ENCODE measurements at regions not wholly inside any gene's neighbourhood (a gene's known extent, or its start where the extent isn't known, plus 50 kb on each side); places are given as distances from the start of the nearest gene placed in this dataset.

- H3K4me3 ChIP-seq (ENCODE audit: low read depth, low read length) = no peak overlapping the region
- no peak for DNase-seq (ENCODE audit: low read depth, low spot score)
- TF ChIP-seq CTCF (IDR thresholded peaks at IDR 0.05; ENCODE audit: low read depth, low read length) = no peak
- in situ Hi-C loops (cut with HindIII; ENCODE audit: low sequenced_read_pairs) = no loop called here
Observed at GRCh38 chr5:6090079-6090654, 288.2 kb downstream of the MED10 start.

- TF ChIP-seq CTCF (IDR thresholded peaks at IDR 0.05; ENCODE audit: low read depth, low read length) = no peak
- in situ Hi-C loops (cut with HindIII; ENCODE audit: low sequenced_read_pairs) = no loop called here
- no peak overlapping the region for H3K4me3 ChIP-seq (ENCODE audit: low read depth, low read length)
- no peak for DNase-seq (ENCODE audit: low read depth, low spot score)
Observed at GRCh38 chr5:6088706-6089105, 289.6 kb downstream of the MED10 start.

GRCh38 chr5:6087576-6087975 lies 290.8 kb downstream of the MED10 start:
- TF ChIP-seq CTCF (IDR thresholded peaks at IDR 0.05; ENCODE audit: low read depth, low read length) = no peak
- DNase-seq (ENCODE audit: low read depth, low spot score) = no peak
- no peak overlapping the region for H3K4me3 ChIP-seq (ENCODE audit: low read depth, low read length)
- in situ Hi-C loops (cut with HindIII; ENCODE audit: low sequenced_read_pairs) = no loop called here

GRCh38 chr5:6086871-6087270 lies 291.5 kb downstream of the MED10 start:
- DNase-seq (ENCODE audit: low read depth, low spot score) = no peak
- no peak for TF ChIP-seq CTCF (IDR thresholded peaks at IDR 0.05; ENCODE audit: low read depth, low read length)
- no peak overlapping the region for H3K4me3 ChIP-seq (ENCODE audit: low read depth, low read length)
- in situ Hi-C loops (cut with HindIII; ENCODE audit: low sequenced_read_pairs) = no loop called here

GRCh38 chr5:6085341-6085860 lies 292.9 kb downstream of the MED10 start:
- no peak overlapping the region for H3K4me3 ChIP-seq (ENCODE audit: low read depth, low read length)
- in situ Hi-C loops (cut with HindIII; ENCODE audit: low sequenced_read_pairs) = no loop called here
- DNase-seq (ENCODE audit: low read depth, low spot score) = no peak
- no peak for TF ChIP-seq CTCF (IDR thresholded peaks at IDR 0.05; ENCODE audit: low read depth, low read length)

GRCh38 chr5:6084836-6085235 lies 293.5 kb downstream of the MED10 start:
- TF ChIP-seq CTCF (IDR thresholded peaks at IDR 0.05; ENCODE audit: low read depth, low read length) = no peak
- in situ Hi-C loops (cut with HindIII; ENCODE audit: low sequenced_read_pairs) = no loop called here
- no peak for DNase-seq (ENCODE audit: low read depth, low spot score)
- H3K4me3 ChIP-seq (ENCODE audit: low read depth, low read length) = no peak overlapping the region

All from astrocyte of the spinal cord (primary cell).